ENCODE measurements at regions not wholly inside any gene's neighbourhood (a gene's known extent, or its start where the extent isn't known, plus 50 kb on each side); places are given as distances from the start of the nearest gene placed in this dataset.

DNA sequence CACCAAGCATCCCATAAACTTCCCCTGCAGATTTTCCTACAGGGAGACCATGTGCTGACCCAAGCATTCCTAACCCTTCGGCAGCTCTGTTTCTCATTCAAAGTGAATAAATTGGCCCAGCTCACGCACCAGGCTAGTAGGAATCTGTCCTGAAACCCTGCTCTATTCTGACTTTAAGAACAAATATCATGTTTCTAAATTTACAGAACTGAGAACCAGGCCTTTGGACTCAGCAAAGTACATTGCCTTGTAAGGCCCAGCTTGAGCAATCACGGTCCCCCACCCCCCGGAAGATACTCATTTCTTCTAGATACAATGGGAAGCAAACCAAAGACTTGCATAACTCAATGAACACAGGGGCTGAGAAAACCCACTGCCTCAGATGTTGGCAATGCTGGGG lies 160.1 kb upstream of the NFIA start:
- TF ChIP-seq ZNF274 (IDR thresholded peaks at IDR 0.05; ENCODE audit: borderline replicate concordance, extremely low read depth, low read length) (no peak), SP1 (IDR thresholded peaks at IDR 0.05; ENCODE audit: low read depth, low read length) (no peak), NANOG (IDR thresholded peaks at IDR 0.05; ENCODE audit: insufficient read depth, low read depth, low read length, poor library complexity, severe bottlenecking) (no peak)
- TF ChIP-seq, protein P1, sequence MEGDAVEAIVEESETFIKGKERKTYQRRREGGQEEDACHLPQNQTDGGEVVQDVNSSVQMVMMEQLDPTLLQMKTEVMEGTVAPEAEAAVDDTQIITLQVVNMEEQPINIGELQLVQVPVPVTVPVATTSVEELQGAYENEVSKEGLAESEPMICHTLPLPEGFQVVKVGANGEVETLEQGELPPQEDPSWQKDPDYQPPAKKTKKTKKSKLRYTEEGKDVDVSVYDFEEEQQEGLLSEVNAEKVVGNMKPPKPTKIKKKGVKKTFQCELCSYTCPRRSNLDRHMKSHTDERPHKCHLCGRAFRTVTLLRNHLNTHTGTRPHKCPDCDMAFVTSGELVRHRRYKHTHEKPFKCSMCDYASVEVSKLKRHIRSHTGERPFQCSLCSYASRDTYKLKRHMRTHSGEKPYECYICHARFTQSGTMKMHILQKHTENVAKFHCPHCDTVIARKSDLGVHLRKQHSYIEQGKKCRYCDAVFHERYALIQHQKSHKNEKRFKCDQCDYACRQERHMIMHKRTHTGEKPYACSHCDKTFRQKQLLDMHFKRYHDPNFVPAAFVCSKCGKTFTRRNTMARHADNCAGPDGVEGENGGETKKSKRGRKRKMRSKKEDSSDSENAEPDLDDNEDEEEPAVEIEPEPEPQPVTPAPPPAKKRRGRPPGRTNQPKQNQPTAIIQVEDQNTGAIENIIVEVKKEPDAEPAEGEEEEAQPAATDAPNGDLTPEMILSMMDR (IDR thresholded peaks at IDR 0.05; ENCODE audit: control extremely low read depth in 1 of 3, insufficient read depth in 1 of 3, low read depth in 1 of 3, low read length in 3 of 3), result no peak
